Activated CD4-positive, alpha-beta T cell treated with anti-CD3 and anti-CD28 coated beads, Interleukin-2, Interleukin-4, amounts not matched to agents 100 ng/mL and 50 ng/mL, durations not matched to agents 16 hours and 8 hours (primary cell): ENCODE measurements at regions not wholly inside any gene's neighbourhood (a gene's known extent, or its start where the extent isn't known, plus 50 kb on each side); places are given as distances from the start of the nearest gene placed in this dataset.
"Not testable (repeated sequence)": the region's sequence is repeated elsewhere in the genome, so short reads cannot be mapped to it uniquely, and the experiment has no call there.

Experiments
- DNase-seq: peaks from one replicate; pipeline ENCODE4 v3.0.0-alpha.2; 2020; ENCODE audit warnings: low spot score

GRCh38 chr18:41899535-41899934 is 55.5 kb upstream of the PIK3C3 start:
- DNase-seq = no peak

DNA sequence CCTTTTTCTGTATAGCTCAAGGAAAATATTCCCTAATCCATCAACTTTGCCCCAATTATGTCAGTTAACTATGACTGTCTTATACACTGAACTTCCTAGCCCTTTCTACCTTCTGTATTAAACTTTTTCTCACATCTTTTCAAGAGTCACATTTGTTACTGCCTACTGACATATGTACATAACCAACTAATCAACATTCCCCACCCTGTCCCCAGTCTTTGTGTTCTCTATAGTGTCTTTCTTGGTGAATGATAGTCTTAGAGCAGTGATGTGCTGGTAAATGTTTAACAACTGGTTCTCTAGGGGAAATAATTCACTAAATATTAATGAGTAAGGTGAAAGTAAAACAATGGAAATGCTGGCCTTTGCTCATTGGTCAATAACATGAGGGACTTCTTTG is 61.6 kb upstream of the PIK3C3 start:
- no peak for DNase-seq

DNA sequence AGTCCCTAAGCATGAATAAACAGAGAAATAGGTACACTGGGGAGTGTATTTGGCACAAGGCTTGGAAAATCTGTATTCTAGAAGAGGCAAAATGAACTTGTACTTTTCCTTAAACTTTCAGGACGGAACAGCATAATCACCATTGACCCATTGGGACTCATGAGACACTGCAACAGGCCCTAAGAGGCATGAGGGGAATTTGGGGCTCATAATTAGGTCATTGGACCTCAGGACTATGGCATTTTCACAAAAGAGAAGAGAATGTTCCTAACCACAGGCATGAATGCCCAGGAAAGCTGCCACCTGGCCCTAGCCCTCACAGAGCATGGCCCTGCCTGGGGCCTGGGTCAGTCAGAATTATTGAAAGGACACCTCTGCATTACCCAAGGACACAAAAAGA is 67.9 kb upstream of the PIK3C3 start:
- DNase-seq = no peak

- no peak for DNase-seq
Observed at GRCh38 chr18:41886126-41886807, 68.8 kb upstream of the PIK3C3 start.

DNA sequence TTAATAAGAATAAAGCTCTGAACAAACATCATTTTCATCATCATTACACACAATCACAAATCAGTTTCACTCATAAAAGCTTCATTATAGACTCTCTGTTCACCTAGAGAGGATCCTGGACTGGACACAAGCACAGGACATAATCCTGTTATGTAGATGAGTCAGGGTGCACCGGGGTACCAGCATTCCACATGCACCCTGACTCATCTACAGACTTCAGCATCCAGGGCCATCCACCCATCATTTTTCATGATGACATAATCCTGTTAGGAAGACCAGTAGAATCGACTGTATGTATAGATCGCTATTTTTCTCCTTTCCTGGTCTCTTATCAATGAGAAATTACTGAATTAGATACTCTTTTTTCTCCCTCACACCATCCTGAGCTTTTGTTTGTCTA is 73.7 kb upstream of the PIK3C3 start:
- DNase-seq = no peak

DNA sequence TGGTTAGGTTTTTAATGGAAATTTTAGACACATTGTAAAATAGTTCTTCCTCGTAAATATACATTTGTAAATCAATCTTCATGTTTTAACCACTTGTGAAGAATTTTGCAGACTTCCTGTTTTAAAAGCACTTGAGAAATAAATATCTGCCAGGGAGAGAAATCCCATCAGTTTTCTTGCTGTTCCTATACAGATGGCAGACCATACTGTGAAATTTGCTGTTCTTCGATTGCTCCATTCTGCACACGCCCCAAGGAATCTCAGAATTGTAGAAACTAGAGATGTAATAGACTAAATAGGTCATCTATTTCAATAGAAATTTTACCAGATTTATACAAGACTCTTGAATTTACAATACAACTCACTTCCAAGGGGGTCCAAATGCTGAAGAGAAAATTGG is 75.8 kb upstream of the PIK3C3 start:
- DNase-seq = no peak

- DNase-seq = no peak
Observed at GRCh38 chr18:41875094-41875780, 79.8 kb upstream of the PIK3C3 start.

GRCh38 chr18:41873730-41874129 is 81.3 kb upstream of the PIK3C3 start:
- DNase-seq = no peak

DNA sequence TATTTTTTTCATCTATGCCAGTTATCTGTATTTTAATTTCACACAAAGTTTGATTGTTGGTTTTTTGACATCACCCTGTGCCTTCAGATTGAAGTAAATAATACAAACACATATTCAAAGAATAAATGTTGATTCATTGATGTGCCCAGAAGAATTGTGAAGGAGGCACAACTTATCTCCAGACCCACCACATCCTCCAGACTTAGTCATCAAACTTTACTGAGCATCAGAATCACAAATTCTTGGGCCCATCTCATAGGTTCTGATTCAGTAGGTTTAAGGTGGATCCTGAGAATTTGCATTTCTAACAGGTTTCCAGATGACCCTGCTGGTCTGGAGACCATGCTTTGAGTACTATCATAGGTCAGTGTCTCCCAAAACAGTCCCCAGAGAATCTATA is 82.8 kb upstream of the PIK3C3 start:
- no peak for DNase-seq

DNA sequence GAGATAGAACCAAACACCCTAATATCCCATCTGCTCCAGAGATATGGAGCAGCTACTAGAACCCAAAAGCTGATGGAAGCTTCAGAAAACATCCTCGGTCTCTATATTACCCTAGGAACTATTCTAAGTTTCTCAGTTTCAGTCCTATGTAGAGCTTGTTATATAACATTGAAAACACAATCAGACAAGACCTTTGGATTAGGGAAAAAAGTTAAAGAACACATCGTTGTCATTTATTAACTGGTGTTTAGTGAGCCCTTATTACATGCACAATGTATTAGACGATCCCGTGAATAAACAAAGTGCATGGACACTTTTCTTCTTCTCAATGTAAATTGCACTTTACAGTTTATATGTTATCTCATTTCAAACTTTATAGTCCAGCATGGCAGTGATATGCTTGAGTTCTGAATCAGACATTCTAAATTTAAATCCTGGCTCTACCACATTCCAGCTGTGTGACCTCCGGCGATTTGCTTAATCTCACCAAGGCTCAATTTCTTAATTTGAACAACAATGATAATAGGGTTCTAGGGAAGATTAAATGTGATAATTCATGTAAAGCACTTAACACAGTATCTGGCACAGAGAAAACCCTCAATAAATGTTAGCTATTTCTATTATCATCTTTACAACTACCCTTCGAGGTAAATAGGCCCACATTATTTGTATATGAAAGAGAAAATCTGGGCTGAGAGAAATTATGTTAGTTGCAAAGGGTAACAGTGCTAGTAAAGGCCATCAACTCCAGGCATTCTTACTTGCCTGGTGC is 83.6 kb upstream of the PIK3C3 start:
- DNase-seq = no peak

GRCh38 chr18:41870817-41871216 is 84.2 kb upstream of the PIK3C3 start:
- no peak for DNase-seq

DNA sequence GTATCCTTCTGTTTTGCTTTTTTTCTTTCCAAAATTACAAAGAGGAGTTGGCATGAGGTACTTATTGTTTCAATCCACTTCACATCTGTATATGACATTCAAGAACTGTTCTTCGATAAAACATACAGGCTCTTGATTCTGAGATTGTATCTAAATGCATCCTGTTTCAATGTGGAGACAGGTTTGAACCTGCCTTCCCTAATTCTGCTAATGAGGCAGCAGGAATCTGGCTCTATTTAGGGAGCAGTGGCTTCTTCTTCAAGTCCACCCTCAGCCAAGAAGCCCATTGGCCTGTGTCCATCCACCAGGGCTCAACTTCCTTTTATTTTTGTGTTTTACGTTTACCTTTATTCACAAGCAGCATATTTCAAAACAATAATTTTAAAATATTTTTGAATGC is 84.8 kb upstream of the PIK3C3 start:
- no peak for DNase-seq

DNA sequence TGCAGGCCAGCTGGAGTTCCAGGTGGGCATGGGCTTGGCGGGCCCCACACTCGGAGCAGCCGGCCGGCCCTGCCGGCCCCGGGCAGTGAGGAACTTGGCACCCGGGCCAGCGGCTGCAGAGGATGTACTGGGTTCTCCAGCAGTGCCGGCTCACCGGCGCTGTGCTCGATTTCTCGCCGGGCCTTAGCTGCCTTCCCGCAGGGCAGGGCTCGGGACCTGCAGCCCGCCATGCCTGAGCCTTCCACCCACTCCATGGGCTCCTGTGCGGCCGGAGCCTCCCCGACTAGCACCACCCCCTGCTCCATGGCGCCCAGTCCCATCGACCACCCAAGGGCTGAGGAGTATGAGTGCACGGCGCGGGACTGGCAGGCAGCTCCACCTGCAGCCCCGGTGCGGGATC is 89.2 kb upstream of the PIK3C3 start:
- DNase-seq = not testable (repeated sequence)

GRCh38 chr18:41864216-41864615 is 90.8 kb upstream of the PIK3C3 start:
- no peak for DNase-seq

DNA sequence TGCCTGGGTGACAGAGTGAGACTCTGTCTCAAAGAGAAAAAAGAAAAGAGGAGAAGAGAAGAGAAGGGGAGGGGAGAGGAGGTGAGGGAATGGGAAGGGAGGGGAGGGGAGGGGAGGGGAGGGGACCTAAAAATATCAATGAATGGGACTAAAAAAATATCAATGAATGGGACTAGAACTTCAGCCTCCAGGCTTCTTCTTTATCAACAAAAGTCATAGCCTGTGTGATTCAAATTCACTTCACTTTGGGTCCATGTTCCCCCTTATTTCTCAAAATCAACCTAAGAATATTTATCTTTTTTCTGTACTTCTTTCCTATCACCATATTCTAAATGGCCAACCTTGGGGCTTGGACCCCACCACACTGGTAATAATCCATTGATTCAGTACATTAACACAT is 92.1 kb upstream of the PIK3C3 start:
- no peak for DNase-seq

DNA sequence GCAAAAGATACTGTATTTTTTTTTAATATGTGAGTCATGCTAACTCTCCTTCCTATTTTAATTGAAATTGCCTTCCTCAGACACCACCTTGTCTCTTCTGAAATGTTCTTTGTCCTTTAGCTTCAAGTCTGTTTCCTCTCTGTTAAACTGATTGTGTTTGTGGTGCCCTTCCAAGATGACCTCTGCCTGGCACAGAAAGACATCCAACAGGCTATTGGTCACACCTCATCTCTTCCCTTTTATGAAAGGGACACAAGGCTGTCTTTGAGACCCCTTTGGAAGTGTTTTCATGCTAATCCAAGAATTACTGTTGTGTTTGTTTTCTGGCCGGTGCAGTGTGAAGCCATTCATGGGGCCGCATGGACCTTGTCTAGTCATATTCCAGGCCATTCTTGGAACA is 94.0 kb upstream of the PIK3C3 start:
- no peak for DNase-seq

- DNase-seq = no peak
Observed at GRCh38 chr18:41858761-41859555, 96.1 kb upstream of the PIK3C3 start.

GRCh38 chr18:41853280-41853679 is 101.8 kb upstream of the PIK3C3 start:
- no peak for DNase-seq

DNA sequence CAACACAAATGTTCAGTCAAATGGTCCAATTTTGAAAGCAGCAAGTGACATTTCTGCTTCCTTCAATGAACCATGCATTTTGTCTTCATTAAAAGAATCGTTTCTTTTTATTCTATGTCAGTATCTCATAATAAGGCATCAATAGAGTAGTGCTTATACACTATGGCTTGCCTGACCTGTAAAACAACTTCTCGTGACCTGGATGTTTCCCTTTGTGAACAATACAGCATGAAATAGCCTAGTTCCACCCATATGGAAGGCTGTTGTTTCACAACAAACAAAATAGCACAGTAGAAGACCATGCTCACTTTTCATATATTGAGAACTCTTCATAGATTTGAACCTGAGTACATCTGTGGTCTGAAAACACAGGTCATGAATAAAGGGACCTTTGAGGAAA is 104.3 kb upstream of the PIK3C3 start:
- no peak for DNase-seq

DNA sequence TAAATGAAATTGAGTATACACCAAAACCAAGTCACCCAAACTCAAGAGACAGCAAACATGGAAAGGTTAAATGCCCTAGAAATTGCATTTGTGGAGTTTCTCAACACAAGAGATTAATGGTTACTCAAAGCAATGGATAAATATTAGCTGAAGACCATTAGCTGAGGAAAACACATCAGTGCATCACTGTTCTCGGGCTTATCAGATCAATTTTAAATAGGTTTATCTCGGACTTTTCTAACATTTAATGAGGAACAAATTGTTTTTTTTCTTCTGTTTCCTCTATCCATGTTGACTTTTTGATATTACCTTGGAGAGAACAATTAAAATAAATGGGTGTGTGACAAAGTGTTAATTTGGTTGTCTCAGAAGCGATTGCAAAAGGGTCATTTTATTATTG is 105.4 kb upstream of the PIK3C3 start:
- DNase-seq = no peak

DNA sequence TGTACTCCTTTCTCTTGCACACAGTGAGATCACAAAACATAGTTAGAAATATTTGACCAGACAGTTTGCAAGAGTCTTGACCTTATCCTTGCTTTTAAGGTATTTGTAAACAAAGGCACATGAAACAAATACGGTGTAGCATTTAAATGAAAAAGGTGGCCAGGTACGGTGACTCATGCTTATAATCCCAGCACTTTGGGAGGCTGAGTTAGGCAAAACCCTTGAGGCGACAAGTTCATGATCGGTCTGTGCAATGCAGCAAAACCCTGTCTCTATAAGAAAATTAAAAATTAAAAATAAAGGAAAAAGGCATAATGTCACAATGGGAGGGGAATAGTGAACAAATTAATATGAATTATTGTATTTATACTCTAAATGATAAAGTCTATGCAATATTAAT is 109.5 kb upstream of the PIK3C3 start:
- no peak for DNase-seq

- no peak for DNase-seq
Observed at GRCh38 chr18:41842886-41843285, 112.1 kb upstream of the PIK3C3 start.
